ENCODE measurements at regions not wholly inside any gene's neighbourhood (a gene's known extent, or its start where the extent isn't known, plus 50 kb on each side); places are given as distances from the start of the nearest gene placed in this dataset.

DNA sequence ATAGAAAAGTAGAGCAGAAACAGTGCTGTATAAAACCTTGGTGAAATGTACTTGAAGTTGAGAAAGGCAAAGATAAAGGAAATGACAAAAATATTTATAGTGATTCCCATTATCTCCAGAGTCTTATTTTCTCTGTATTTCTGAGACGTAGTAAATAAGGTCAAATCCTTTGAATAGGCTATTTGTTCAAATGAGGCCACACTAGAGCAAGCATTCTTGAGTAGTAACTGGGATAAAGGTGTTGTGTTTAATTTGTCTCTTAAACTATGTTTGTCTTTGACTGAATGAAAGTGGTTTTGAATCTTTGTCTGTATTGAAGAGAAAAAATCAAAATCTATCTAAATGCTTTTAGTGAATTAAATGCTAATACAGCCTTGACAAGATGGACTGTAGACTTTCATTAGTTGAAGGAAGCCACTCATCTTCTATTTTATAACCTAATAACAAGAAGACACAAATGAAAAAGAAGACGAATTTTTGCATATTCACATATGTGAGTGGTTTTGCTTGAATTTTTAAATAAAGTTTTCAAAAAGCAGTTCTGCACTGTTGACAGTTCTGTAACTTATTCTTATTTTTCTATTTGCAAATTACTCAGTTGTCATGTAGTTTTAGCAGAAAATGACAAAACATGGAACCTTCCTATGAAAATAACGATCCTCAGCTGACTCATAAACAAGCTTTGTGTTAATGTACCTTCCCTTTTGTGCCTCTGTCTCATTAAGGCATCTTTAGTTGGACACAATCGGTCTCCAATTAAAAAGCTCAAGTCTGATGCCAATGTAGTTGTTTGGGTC, 94.8 kb upstream of the PCDH18 start:
- DNase-seq = no peak

DNA sequence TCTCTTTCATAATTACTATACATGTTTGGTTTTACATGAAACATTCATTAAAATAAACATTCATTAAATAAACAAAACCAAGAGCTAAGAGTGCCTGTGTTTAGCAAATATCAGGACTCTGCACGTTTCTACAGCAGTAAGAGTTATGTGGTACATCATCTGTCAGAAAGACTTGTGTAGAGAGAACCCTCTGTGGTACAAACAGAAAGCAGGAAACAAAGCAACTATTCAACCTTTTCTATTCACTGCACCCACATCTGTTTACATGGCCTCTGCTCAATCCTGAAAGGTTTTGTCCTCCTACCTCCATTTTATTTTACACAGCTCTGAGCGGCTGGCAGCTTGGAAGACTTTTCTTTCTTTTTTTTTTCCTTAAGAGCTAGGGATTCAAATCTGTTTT, 90.7 kb upstream of the PCDH18 start:
- DNase-seq = peak; percentile 11

DNA sequence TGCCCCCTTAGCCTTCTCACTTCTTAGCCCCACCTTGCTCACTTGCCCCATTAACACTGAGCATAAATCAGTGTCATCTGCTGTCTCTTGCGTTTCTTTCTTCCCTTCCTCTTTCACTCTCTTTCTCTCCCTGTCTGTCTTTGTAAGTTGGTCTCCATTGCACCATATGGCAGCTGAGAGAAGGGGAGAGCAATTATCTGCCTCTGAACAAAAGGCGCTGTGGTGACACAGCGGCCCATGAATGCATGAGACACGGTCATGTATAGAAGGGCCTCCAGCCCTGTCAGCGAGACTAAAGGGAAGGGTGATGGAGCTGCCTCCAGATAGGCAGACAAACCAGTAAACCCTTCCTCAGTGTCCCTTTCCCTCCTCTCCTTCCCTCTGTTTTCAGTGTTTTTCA, 88.8 kb upstream of the PCDH18 start:
- DNase-seq = no peak

GRCh38 chr4:137614491-137614890, 82.2 kb upstream of the PCDH18 start:
- DNase-seq = no peak

DNA sequence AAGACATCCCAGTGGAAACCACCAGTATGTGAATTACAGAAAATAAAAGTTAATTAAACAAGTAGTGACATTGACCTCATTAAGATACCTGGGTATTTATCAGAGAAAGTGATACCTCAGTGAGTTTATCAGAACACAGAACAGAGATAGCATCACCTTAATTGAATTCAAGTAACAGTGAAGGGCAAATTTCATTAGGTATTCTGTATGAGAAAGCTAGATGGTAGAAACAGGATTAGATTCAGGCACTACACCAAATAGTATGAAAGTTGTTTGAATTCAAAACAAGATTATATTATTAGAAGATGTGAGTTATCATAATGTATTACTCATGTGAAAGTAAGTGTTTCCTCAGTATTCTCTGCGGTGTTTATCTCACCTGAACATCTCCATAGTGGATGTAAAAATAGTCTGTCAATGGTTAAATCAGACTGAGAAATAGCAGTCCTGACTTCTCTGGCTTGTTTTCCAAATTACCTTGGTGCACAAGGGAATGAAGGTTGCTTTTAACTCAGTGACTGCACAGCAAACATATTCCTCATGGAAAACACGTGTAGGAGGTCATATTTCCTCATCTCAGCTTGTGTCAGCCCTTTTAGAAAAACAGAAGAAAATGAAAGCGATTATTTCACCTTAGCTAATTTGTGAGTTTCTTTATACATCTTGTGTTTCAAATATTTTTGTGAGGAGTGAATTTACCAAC, 79.9 kb upstream of the PCDH18 start:
- DNase-seq = no peak

- DNase-seq = no peak
Observed at GRCh38 chr4:137610960-137611359, 78.7 kb upstream of the PCDH18 start.

- DNase-seq = no peak
Observed at GRCh38 chr4:137609718-137610430, 77.6 kb upstream of the PCDH18 start.

GRCh38 chr4:137608085-137608484, 75.8 kb upstream of the PCDH18 start:
- no peak for DNase-seq

DNA sequence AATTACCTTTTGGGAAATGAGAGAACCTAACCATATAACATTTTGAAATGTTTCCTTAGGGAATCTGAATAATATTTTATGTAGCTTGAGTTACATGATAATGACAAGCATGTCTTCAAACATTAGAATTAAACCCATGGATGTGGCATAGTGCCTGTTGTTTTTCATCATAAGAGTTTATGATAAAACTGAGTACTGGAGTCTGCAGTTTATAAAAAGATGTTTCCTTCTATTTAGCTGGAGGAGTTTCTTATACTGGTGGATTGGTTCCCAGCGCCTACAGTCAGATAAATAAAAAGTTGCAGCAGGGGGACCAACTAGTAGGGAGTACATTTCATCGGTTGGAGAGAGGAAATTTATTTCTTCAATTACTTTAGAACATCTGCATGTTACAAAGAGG, 70.1 kb upstream of the PCDH18 start:
- no peak for DNase-seq

GRCh38 chr4:137601934-137602333, 69.6 kb upstream of the PCDH18 start:
- no peak for DNase-seq

DNA sequence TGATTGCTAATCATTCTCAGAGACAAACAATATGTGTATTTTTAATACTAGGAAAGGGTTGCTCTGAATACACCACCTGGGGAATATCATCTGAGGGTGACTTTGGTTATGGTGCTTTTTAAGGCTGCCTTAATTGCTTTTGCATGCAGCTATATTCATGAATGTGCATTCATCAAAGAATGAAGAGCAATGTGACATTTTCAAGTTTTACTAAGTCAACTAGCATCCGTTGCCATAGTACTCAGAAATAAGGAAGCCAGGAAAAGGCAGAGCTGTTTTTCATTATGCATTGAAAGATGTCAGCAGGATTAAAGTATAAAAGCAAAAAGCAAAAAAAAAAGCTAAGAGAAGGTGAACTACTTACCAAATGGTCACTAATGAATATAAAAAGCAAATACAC, 67.4 kb upstream of the PCDH18 start:
- no peak for DNase-seq

GRCh38 chr4:137597752-137598430, 65.6 kb upstream of the PCDH18 start:
- no peak for DNase-seq

DNA sequence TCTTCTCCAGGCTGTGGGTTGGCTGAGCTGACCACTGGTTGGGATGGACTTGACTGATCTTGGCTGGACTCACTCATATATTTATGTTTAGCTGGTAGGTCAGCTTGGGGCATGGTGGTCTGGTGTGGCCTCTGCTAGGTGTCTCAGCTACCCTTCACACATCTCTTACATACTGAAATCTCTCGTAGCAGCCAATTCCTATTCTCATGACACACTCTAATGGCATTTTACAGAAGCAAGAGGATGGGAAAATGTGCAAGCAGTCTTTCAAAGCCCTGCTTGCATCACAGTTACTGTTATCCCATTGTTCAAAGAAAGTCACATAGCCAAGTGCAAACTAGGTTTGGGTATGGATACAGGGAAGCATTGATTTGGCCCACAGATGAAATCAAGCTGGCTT, 55.5 kb upstream of the PCDH18 start:
- DNase-seq = no peak

DNA sequence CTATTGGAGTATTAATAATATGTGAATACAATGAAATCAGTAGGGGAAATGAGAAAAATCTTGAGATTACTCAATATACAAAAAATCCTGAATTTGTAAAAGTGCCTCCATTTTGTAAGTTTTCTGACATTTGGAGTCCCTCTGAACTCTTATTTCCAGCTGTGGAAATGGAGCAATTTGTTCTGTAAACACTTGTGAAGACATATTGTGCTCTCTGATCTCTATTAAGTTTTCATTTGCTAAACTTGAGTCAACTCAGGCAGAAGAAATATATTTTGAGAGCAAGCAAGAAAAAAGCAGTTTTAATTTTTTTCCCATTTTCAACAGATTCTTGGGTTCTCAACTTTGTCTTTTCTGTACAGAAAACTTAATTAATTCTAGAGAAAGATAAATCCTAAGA, 51.4 kb upstream of the PCDH18 start:
- no peak for DNase-seq

Data from midbrain (tissue), 1 donor.